ENCODE measurements at regions not wholly inside any gene's neighbourhood (a gene's known extent, or its start where the extent isn't known, plus 50 kb on each side); places are given as distances from the start of the nearest gene placed in this dataset.
"Not testable (repeated sequence)": the region's sequence is repeated elsewhere in the genome, so short reads cannot be mapped to it uniquely, and the experiment has no call there.

DNA sequence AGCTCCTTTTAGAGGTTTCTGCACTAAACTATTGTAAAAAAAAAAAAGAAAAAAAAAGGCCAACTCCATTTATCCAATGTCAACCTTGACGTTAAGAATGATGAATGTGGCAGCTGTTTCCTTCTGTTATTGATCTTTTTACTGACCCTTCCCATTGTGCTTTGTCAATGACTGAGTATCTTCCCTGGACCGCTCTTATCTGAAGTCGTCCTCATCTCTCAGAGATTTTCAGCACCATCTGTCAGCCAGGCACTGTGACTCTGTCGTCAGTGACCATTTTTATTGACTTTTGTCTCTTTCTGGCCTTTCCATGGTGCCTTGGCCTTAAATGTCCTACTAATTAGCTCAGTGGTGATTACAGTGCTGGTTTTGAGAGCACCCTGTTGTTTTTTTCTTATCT is 1535.7 kb downstream of the SPATA31A7 start:
- TF ChIP-seq SP1 (IDR thresholded peaks at IDR 0.05; ENCODE audit: low read depth, low read length); SMAD1 (IDR thresholded peaks at IDR 0.05; ENCODE audit: low read depth, partially characterized antibody); SUZ12 (IDR thresholded peaks at IDR 0.05; ENCODE audit: unreplicated experiment); SMC3 (IDR thresholded peaks at IDR 0.05; ENCODE audit: borderline replicate concordance, low read length); POLR2A (IDR thresholded peaks at IDR 0.05; ENCODE audit: low read depth, low read length); CHD4 (IDR thresholded peaks at IDR 0.05): not testable (repeated sequence)
- TF ChIP-seq, protein P1, sequence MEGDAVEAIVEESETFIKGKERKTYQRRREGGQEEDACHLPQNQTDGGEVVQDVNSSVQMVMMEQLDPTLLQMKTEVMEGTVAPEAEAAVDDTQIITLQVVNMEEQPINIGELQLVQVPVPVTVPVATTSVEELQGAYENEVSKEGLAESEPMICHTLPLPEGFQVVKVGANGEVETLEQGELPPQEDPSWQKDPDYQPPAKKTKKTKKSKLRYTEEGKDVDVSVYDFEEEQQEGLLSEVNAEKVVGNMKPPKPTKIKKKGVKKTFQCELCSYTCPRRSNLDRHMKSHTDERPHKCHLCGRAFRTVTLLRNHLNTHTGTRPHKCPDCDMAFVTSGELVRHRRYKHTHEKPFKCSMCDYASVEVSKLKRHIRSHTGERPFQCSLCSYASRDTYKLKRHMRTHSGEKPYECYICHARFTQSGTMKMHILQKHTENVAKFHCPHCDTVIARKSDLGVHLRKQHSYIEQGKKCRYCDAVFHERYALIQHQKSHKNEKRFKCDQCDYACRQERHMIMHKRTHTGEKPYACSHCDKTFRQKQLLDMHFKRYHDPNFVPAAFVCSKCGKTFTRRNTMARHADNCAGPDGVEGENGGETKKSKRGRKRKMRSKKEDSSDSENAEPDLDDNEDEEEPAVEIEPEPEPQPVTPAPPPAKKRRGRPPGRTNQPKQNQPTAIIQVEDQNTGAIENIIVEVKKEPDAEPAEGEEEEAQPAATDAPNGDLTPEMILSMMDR (IDR thresholded peaks at IDR 0.05 in 2 of 3, conservative IDR thresholded peaks at IDR 0.05 in 1 of 3; ENCODE audit: control insufficient read depth in 2 of 3, extremely low read depth in 1 of 3, insufficient read depth in 1 of 3, low read depth in 3 of 3, low read length in 3 of 3) = not testable (repeated sequence)
- TF ChIP-seq, protein P2, sequence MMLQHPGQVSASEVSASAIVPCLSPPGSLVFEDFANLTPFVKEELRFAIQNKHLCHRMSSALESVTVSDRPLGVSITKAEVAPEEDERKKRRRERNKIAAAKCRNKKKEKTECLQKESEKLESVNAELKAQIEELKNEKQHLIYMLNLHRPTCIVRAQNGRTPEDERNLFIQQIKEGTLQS (IDR thresholded peaks at IDR 0.05; ENCODE audit: borderline replicate concordance, extremely low read depth, low read depth, low read length) = not testable (repeated sequence)
- TF ChIP-seq, protein P3, sequence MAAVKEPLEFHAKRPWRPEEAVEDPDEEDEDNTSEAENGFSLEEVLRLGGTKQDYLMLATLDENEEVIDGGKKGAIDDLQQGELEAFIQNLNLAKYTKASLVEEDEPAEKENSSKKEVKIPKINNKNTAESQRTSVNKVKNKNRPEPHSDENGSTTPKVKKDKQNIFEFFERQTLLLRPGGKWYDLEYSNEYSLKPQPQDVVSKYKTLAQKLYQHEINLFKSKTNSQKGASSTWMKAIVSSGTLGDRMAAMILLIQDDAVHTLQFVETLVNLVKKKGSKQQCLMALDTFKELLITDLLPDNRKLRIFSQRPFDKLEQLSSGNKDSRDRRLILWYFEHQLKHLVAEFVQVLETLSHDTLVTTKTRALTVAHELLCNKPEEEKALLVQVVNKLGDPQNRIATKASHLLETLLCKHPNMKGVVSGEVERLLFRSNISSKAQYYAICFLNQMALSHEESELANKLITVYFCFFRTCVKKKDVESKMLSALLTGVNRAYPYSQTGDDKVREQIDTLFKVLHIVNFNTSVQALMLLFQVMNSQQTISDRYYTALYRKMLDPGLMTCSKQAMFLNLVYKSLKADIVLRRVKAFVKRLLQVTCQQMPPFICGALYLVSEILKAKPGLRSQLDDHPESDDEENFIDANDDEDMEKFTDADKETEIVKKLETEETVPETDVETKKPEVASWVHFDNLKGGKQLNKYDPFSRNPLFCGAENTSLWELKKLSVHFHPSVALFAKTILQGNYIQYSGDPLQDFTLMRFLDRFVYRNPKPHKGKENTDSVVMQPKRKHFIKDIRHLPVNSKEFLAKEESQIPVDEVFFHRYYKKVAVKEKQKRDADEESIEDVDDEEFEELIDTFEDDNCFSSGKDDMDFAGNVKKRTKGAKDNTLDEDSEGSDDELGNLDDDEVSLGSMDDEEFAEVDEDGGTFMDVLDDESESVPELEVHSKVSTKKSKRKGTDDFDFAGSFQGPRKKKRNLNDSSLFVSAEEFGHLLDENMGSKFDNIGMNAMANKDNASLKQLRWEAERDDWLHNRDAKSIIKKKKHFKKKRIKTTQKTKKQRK (IDR thresholded peaks at IDR 0.05; ENCODE audit: low read depth, low read length) = not testable (repeated sequence)
